CD4-positive, alpha-beta T cell (primary cell): ENCODE measurements at regions not wholly inside any gene's neighbourhood (a gene's known extent, or its start where the extent isn't known, plus 50 kb on each side); places are given as distances from the start of the nearest gene placed in this dataset.

Source experiments
- ATAC-seq: fragments of 200-7000 bp; cut with Tn5 transposase; one replicate; pipeline ENCODE4 v1.10.0; 2022; ENCODE audit warnings: mild to moderate bottlenecking; ENCODE audit not compliant: poor library complexity
- CTCF ChIA-PET: fragments of 350-600 bp; sonication (Branson Sonifier 250); formaldehyde crosslinking; loops from one replicate; lab custom pipeline; 2021; ENCODE audit warnings: antibody characterized with exemption, inconsistent platforms; lab: Charles Lee
- POLR2A ChIA-PET: fragments of 350-600 bp; sonication (Branson Sonifier 250); formaldehyde crosslinking; loops from one replicate; lab custom pipeline; 2021; ENCODE audit warnings: antibody characterized with exemption, inconsistent platforms; lab: Charles Lee
- DNase-seq, 14 experiments: peaks; one replicate each; pipeline ENCODE4 v3.0.0-alpha.2; 2013 to 2020; ENCODE audit warnings: mixed read lengths in 2 of 14
- H3K27ac ChIP-seq, 2 donors: one replicate each; pipeline versions ENCODE4 v1.5.1 to v1.7.0; 2013; ENCODE audit warnings: low read length in 2 of 2, low read depth in 1 of 2, mild to moderate bottlenecking in 1 of 2
- H3K27me3 ChIP-seq, 2 experiments: 1 replicate in 1 of 2; 2 replicates in 1 of 2; pipeline versions ENCODE4 v1.6.1 to v1.7.0; 2013; ENCODE audit warnings: low read length in 2 of 2, control low read depth in 1 of 2, mild to moderate bottlenecking in 1 of 2, moderate library complexity in 1 of 2; ENCODE audit not compliant: insufficient read depth in 2 of 2, control insufficient read depth in 1 of 2
- H3K36me3 ChIP-seq: one replicate; pipeline ENCODE4 v1.6.1; 2013; ENCODE audit warnings: low read length, control low read depth; ENCODE audit not compliant: insufficient read depth
- H3K4me1 ChIP-seq: one replicate; pipeline ENCODE4 v1.6.1; 2013; ENCODE audit warnings: low read length, control low read depth; ENCODE audit not compliant: insufficient read depth
- H3K4me3 ChIP-seq: one replicate; pipeline ENCODE4 v1.5.1; 2013; ENCODE audit warnings: mild to moderate bottlenecking, low read length, moderate library complexity
- H3K9me3 ChIP-seq, 2 experiments: 1 replicate in 1 of 2; 2 replicates in 1 of 2; pipeline versions ENCODE4 v1.6.1 to v1.7.0; 2013; ENCODE audit warnings: low read length in 2 of 2, mild to moderate bottlenecking in 2 of 2, control low read depth in 1 of 2, moderate library complexity in 1 of 2; ENCODE audit not compliant: control insufficient read depth in 1 of 2, insufficient read depth in 1 of 2
- H3K27ac Mint-ChIP-seq: one replicate; pipeline ENCODE4 v1.8.0; 2020; ENCODE audit warnings: mixed read lengths
- H3K27me3 Mint-ChIP-seq: one replicate; pipeline ENCODE4 v1.8.0; 2021; ENCODE audit warnings: mixed read lengths
- H3K36me3 Mint-ChIP-seq: one replicate; pipeline ENCODE4 v1.8.0; 2021; ENCODE audit warnings: low read depth, mixed read lengths
- H3K4me1 Mint-ChIP-seq: one replicate; pipeline ENCODE4 v1.8.0; 2021; ENCODE audit warnings: low read depth, mixed read lengths
- H3K4me3 Mint-ChIP-seq: one replicate; pipeline ENCODE4 v1.8.0; 2020; ENCODE audit warnings: mild to moderate bottlenecking, mixed read lengths
- H3K9me3 Mint-ChIP-seq: one replicate; pipeline ENCODE4 v1.8.0; 2020; ENCODE audit warnings: mixed read lengths
- intact Hi-C, 2 experiments: fragments of 100-400 bp; cut with DNase I in 1 of 2; cut with micrococcal nuclease in 1 of 2; formaldehyde crosslinking; loops; one replicate each; pipeline versions ENCODE4 v1.15.1 to v1.9.0; 2023 to 2025; cut with DNase I, micrococcal nuclease
- TF ChIP-seq, protein P1 (sequence below): fragments of 200-600 bp; IDR thresholded peaks from one replicate; pipeline ENCODE4 v1.8.0; 2022; ENCODE audit warnings: antibody characterized with exemption, mild to moderate bottlenecking

DNA sequence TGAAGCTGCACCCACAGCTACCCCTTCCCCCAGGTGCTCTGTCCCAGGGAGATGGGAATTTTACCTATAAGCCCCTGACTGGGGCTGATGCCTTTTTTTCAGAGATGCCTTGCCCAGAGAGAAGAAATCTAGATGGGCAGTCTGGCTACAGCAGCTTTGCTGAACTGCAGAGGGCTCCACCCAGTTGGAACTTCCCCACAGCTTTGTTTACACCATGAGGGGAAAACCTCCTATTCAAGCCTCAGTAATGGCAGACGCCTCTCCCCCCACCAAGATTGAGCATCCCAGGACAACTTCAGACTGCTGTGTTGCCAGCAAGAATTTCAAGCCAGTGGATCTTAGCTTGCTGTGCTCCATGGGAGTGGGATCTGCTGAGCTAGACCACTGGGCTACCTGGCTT, 122.6 kb upstream of the MOCS1 start:
- H3K27ac Mint-ChIP-seq = no peak overlapping the region

DNA sequence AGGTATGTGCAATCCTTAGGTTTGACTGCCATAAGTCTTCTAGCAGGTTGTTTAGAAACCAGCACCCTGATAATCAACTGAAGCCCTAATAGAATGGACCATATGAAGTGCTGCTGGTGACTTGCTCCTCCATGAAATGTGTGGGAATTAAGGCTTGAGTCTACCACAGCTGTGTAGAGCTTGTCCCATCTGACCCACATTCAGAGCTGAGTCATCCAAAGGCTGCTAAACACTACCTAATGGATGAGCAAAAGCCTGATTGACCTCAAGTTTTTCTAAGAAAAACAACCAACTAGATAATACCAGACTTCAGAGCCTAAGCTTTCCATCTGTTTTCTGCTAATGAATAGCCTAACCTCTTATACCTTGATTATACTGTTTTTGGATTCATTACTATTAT, 120.3 kb upstream of the MOCS1 start:
- TF ChIP-seq, protein P1, sequence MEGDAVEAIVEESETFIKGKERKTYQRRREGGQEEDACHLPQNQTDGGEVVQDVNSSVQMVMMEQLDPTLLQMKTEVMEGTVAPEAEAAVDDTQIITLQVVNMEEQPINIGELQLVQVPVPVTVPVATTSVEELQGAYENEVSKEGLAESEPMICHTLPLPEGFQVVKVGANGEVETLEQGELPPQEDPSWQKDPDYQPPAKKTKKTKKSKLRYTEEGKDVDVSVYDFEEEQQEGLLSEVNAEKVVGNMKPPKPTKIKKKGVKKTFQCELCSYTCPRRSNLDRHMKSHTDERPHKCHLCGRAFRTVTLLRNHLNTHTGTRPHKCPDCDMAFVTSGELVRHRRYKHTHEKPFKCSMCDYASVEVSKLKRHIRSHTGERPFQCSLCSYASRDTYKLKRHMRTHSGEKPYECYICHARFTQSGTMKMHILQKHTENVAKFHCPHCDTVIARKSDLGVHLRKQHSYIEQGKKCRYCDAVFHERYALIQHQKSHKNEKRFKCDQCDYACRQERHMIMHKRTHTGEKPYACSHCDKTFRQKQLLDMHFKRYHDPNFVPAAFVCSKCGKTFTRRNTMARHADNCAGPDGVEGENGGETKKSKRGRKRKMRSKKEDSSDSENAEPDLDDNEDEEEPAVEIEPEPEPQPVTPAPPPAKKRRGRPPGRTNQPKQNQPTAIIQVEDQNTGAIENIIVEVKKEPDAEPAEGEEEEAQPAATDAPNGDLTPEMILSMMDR = no peak
- POLR2A ChIA-PET = no interaction called here

More for the DNA sequence above, 122.6 kb upstream of the MOCS1 start:
- peaks cover 0 to 6% of the 10 kb centered on the region in 2 experiments for H3K9me3 ChIP-seq
- H3K27me3 ChIP-seq = no peaks in the 10 kb centered on the region
- DNase-seq (no peak), ATAC-seq (no peak)
- ChIA-PET CTCF (no interaction called here), POLR2A (no interaction called here)
- intact Hi-C loops = no loop called here
- Mint-ChIP-seq H3K4me1 (no peaks in the 10 kb centered on the region), H3K36me3 (no peaks in the 10 kb centered on the region), H3K4me3 (no peak overlapping the region), H3K9me3 (peaks cover 4% of the 10 kb centered on the region), H3K27me3 (peaks cover 24% of the 10 kb centered on the region)
- no peaks in the 10 kb centered on the region for H3K36me3 ChIP-seq
- no peak overlapping the region for H3K27ac ChIP-seq
- TF ChIP-seq, protein P1 = no peak
- H3K4me1 ChIP-seq = no peaks in the 10 kb centered on the region
- H3K4me3 ChIP-seq = no peak overlapping the region

DNA sequence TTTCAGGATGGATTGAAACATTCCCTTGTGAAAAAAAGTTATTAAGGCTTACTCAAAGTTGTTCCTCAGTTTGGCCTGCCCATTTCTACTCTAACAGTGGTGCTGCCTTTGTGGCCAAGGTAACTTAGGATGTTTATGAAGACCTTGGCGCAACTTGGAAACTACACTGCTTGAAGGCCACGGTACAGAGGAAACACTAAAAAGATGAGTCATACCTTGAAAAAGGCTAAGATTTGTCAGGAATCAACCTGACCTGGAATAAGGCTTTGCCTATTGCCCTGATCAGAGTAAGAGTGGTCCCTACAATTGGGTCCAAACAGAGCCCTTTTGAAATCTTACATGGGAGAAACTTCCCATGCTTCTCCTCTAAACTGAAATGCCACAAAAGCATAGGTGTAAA, 119.9 kb upstream of the MOCS1 start:
- DNase-seq (no peak), ATAC-seq (no peak)
- Mint-ChIP-seq H3K4me3 (no peak overlapping the region), H3K27me3 (peaks cover 29% of the 10 kb centered on the region), H3K4me1 (no peaks in the 10 kb centered on the region), H3K27ac (no peak overlapping the region), H3K36me3 (no peaks in the 10 kb centered on the region), H3K9me3 (peaks cover 6% of the 10 kb centered on the region)
- Histone ChIP-seq H3K4me3 (no peak overlapping the region), H3K4me1 (no peaks in the 10 kb centered on the region), H3K36me3 (no peaks in the 10 kb centered on the region), H3K9me3 (peaks cover 0 to 6% of the 10 kb centered on the region in 2 experiments), H3K27me3 (no peaks in the 10 kb centered on the region), H3K27ac (no peak overlapping the region)
- POLR2A ChIA-PET = no interaction called here
- TF ChIP-seq, protein P1 = no peak
- intact Hi-C loops = no loop called here
- CTCF ChIA-PET = no interaction called here

More for the DNA sequence above, 120.3 kb upstream of the MOCS1 start:
- H3K4me1 ChIP-seq = no peaks in the 10 kb centered on the region
- no peak overlapping the region for H3K27ac ChIP-seq
- Mint-ChIP-seq H3K27ac (no peak overlapping the region), H3K27me3 (peaks cover 25% of the 10 kb centered on the region), H3K4me3 (no peak overlapping the region), H3K4me1 (no peaks in the 10 kb centered on the region), H3K36me3 (no peaks in the 10 kb centered on the region), H3K9me3 (peaks cover 6% of the 10 kb centered on the region)
- no peaks in the 10 kb centered on the region for H3K36me3 ChIP-seq
- CTCF ChIA-PET = no interaction called here
- DNase-seq (no peak), ATAC-seq (no peak)
- H3K27me3 ChIP-seq = no peaks in the 10 kb centered on the region
- peaks cover 0 to 6% of the 10 kb centered on the region in 2 experiments for H3K9me3 ChIP-seq
- H3K4me3 ChIP-seq = no peak overlapping the region
- intact Hi-C loops = no loop called here
